ENCODE measurements at regions not wholly inside any gene's neighbourhood (a gene's known extent, or its start where the extent isn't known, plus 50 kb on each side); places are given as distances from the start of the nearest gene placed in this dataset.

DNA sequence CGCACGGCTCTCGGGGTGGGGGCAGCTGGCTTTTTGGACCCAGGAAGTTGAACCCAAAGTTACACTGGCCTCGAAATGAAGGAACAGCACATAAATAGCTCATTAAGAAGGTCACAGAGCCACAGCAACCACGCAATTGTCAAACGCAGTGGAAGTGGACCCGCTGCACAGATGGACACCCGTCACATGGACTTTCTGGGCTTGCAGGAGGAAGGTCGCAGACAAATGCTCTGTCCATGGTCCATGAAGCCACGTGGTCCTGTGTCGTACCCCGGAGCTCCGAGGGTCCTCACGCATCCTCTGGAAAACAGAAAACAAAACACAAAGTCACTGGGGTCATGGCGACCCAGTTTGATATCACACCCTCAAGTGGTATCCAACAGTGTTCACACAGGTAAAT lies 308.1 kb upstream of the SALL3 start:
- POLR2A ChIA-PET (ENCODE audit: low non-redundant PET): no interaction called here
- no peak for DNase-seq (ENCODE audit: low spot score)

DNA sequence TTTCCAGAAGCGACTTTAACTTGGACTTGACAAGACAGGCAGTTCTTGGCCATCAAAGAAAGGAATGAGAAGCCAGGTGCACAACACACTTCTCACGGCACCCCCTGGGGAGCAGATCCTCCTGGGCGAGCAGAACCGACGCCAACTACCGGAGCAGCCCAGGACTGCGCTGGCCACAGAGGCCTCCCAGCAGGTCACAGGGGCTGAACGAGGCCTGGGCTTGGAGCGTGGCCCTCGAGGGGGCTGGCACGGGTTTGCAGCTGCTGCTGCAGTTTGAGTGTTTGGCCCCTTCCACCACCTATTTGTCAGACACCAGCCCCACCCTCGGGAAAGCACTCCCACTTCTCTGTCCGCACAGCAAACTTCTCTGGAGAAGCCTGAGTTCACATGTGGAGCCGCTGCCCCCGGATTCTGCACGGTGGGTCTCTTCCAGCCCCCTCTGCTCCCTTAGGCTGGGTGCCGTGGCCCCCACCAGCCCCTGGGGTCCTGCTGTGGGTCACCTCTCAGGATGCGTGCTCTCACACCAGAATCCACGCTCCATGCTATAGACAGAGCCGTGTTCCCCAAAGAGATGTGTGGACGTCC lies 306.7 kb upstream of the SALL3 start:
- no TSS peak for BruUV-seq (replicated peaks)
- no peak for TF ChIP-seq EZH2 (IDR thresholded peaks at IDR 0.05; ENCODE audit: borderline replicate concordance, low read depth, low read length, poor library complexity, severe bottlenecking)
- TF ChIP-seq CTCF (conservative IDR thresholded peaks at IDR 0.05; ENCODE audit: low read depth, low read length): no peak
- H3K4me3 ChIP-seq (ENCODE audit: low read depth, low read length, poor library complexity, severe bottlenecking): no peak overlapping the region
- no peak overlapping the region for H3K27ac ChIP-seq (ENCODE audit: low read depth, low read length, poor library complexity, severe bottlenecking)
- H3K36me3 ChIP-seq (ENCODE audit: insufficient read depth, low read length, poor library complexity, severe bottlenecking): no peaks in the 10 kb centered on the region
- DNase-seq (ENCODE audit: low spot score): no peak
- intact Hi-C loops (cut with micrococcal nuclease; ENCODE audit: unreplicated experiment): no loop called here
- ChIA-PET CTCF (no interaction called here), POLR2A (ENCODE audit: low non-redundant PET) (no interaction called here)
- H3K27me3 ChIP-seq (replicated peaks; ENCODE audit: insufficient read depth, low read depth, low read length, poor library complexity): no peaks in the 10 kb centered on the region
- H3K9me3 ChIP-seq (ENCODE audit: low read depth, low read length, poor library complexity, severe bottlenecking): peaks cover 5% of the 10 kb centered on the region
- H3K4me1 ChIP-seq (ENCODE audit: insufficient read depth, low read length, poor library complexity, severe bottlenecking): no peaks in the 10 kb centered on the region

More for the DNA sequence above, 308.1 kb upstream of the SALL3 start:
- TF ChIP-seq EZH2 (IDR thresholded peaks at IDR 0.05; ENCODE audit: borderline replicate concordance, low read depth, low read length, poor library complexity, severe bottlenecking): no peak
- TF ChIP-seq CTCF (conservative IDR thresholded peaks at IDR 0.05; ENCODE audit: low read depth, low read length): no peak
- intact Hi-C loops (cut with micrococcal nuclease; ENCODE audit: unreplicated experiment): no loop called here
- Histone ChIP-seq H3K9me3 (ENCODE audit: low read depth, low read length, poor library complexity, severe bottlenecking) (peaks cover 7% of the 10 kb centered on the region), H3K4me1 (ENCODE audit: insufficient read depth, low read length, poor library complexity, severe bottlenecking) (no peaks in the 10 kb centered on the region), H3K27me3 (replicated peaks; ENCODE audit: insufficient read depth, low read depth, low read length, poor library complexity) (no peaks in the 10 kb centered on the region), H3K4me3 (ENCODE audit: low read depth, low read length, poor library complexity, severe bottlenecking) (no peak overlapping the region), H3K36me3 (ENCODE audit: insufficient read depth, low read length, poor library complexity, severe bottlenecking) (no peaks in the 10 kb centered on the region), H3K27ac (ENCODE audit: low read depth, low read length, poor library complexity, severe bottlenecking) (no peak overlapping the region)
- CTCF ChIA-PET: no interaction called here
- BruUV-seq (replicated peaks): no TSS peak

- H3K36me3 ChIP-seq (ENCODE audit: insufficient read depth, low read length, poor library complexity, severe bottlenecking): no peaks in the 10 kb centered on the region
Observed at GRCh38 chr18:78673516-78674321, 305.9 kb upstream of the SALL3 start.

More at GRCh38 chr18:78673516-78674321, 305.9 kb upstream of the SALL3 start:
- CTCF ChIA-PET: no interaction called here
- Histone ChIP-seq H3K9me3 (ENCODE audit: low read depth, low read length, poor library complexity, severe bottlenecking) (peaks cover 1% of the 10 kb centered on the region), H3K4me1 (ENCODE audit: insufficient read depth, low read length, poor library complexity, severe bottlenecking) (no peaks in the 10 kb centered on the region), H3K4me3 (ENCODE audit: low read depth, low read length, poor library complexity, severe bottlenecking) (no peak overlapping the region), H3K27ac (ENCODE audit: low read depth, low read length, poor library complexity, severe bottlenecking) (no peak overlapping the region), H3K27me3 (replicated peaks; ENCODE audit: insufficient read depth, low read depth, low read length, poor library complexity) (no peaks in the 10 kb centered on the region)
- no peak for DNase-seq (ENCODE audit: low spot score)
- intact Hi-C loops (cut with micrococcal nuclease; ENCODE audit: unreplicated experiment): no loop called here
- no TSS peak for BruUV-seq (replicated peaks)
- POLR2A ChIA-PET (ENCODE audit: low non-redundant PET): no interaction called here
- TF ChIP-seq EZH2 (IDR thresholded peaks at IDR 0.05; ENCODE audit: borderline replicate concordance, low read depth, low read length, poor library complexity, severe bottlenecking) (no peak), CTCF (conservative IDR thresholded peaks at IDR 0.05; ENCODE audit: low read depth, low read length) (no peak)
